ENCODE measurements at regions not wholly inside any gene's neighbourhood (a gene's known extent, or its start where the extent isn't known, plus 50 kb on each side); places are given as distances from the start of the nearest gene placed in this dataset.

DNA sequence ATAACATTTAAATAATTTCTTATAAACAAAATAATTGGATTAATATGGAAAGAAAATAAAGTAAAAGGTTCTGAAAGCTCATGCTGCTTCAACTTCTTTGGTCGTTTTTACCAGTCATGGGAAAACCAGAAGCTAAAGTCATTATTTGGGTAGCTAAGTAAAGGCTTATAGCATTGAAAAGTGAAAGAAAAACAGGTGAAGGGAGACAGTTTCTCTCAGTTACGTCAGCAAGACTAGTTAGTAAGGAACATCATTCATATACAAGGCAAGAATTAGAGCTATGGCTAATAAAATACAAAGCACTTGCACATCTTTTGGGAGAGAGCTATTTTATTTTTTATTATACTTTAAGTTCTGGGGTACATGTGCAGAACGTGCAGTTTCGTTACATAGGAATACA lies 170.3 kb upstream of the SYT10 start:
- TF ChIP-seq EZH2 (IDR thresholded peaks at IDR 0.05; ENCODE audit: insufficient read depth, low read length): no peak
- TF ChIP-seq CTCF (IDR thresholded peaks at IDR 0.05; ENCODE audit: insufficient read depth, low read depth, low read length): no peak

All from astrocyte (in vitro differentiated cells and primary cell).